GM21515 (cell line): ENCODE measurements at regions not wholly inside any gene's neighbourhood (a gene's known extent, or its start where the extent isn't known, plus 50 kb on each side); places are given as distances from the start of the nearest gene placed in this dataset.

Source experiments
- ATAC-seq: cut with Tn5 transposase; IDR thresholded peaks from one replicate; pipeline ENCODE4 v1.9.1; 2021; ENCODE audit not compliant: unreplicated experiment

GRCh38 chr13:60797112-60797511, 400.1 kb downstream of the TDRD3 start:
- no peak for ATAC-seq

GRCh38 chr13:60794751-60795150, 397.7 kb downstream of the TDRD3 start:
- ATAC-seq, result no peak

GRCh38 chr13:60790620-60791019, 393.6 kb downstream of the TDRD3 start:
- no peak for ATAC-seq

- no peak for ATAC-seq
Measured at GRCh38 chr13:60788156-60788829, 391.3 kb downstream of the TDRD3 start.

- no peak for ATAC-seq
Measured at GRCh38 chr13:60787083-60787482, 390.1 kb downstream of the TDRD3 start.

GRCh38 chr13:60772726-60773125, 375.7 kb downstream of the TDRD3 start:
- no peak for ATAC-seq

GRCh38 chr13:60765700-60766411, 368.8 kb downstream of the TDRD3 start:
- ATAC-seq, result no peak

- no peak for ATAC-seq
Measured at GRCh38 chr13:60759499-60759898, 362.5 kb downstream of the TDRD3 start.

GRCh38 chr13:60758637-60759036, 361.6 kb downstream of the TDRD3 start:
- no peak for ATAC-seq

- ATAC-seq, result no peak
Measured at GRCh38 chr13:60757501-60758215, 360.6 kb downstream of the TDRD3 start.

- ATAC-seq, result no peak
Measured at GRCh38 chr13:60756306-60756705, 359.3 kb downstream of the TDRD3 start.

- ATAC-seq, result no peak
Measured at GRCh38 chr13:60755380-60756163, 358.6 kb downstream of the TDRD3 start.

- no peak for ATAC-seq
Measured at GRCh38 chr13:60754211-60755090, 357.4 kb downstream of the TDRD3 start.

GRCh38 chr13:60753641-60754040, 356.6 kb downstream of the TDRD3 start:
- no peak for ATAC-seq

- ATAC-seq, result no peak
Measured at GRCh38 chr13:60745343-60745742, 348.3 kb downstream of the TDRD3 start.

- no peak for ATAC-seq
Measured at GRCh38 chr13:60733933-60734332, 336.9 kb downstream of the TDRD3 start.

GRCh38 chr13:60727140-60727539, 330.1 kb downstream of the TDRD3 start:
- ATAC-seq, result no peak

- ATAC-seq, result no peak
Measured at GRCh38 chr13:60721063-60721462, 324.0 kb downstream of the TDRD3 start.

- ATAC-seq, result no peak
Measured at GRCh38 chr13:60720590-60720989, 323.6 kb downstream of the TDRD3 start.

GRCh38 chr13:60716313-60716712, 319.3 kb downstream of the TDRD3 start:
- no peak for ATAC-seq
